ENCODE measurements at regions not wholly inside any gene's neighbourhood (a gene's known extent, or its start where the extent isn't known, plus 50 kb on each side); places are given as distances from the start of the nearest gene placed in this dataset.

- TF ChIP-seq ATF3 (IDR thresholded peaks at IDR 0.05) = no peak
- no peak for TF ChIP-seq RAD21 (IDR thresholded peaks at IDR 0.05; ENCODE audit: low read depth)
- no peak for TF ChIP-seq POLR2A (IDR thresholded peaks at IDR 0.05; ENCODE audit: borderline replicate concordance, extremely low read depth, insufficient read depth, insufficient read length)
- TF ChIP-seq CTCF (IDR thresholded peaks at IDR 0.05 in 2 of 3, conservative IDR thresholded peaks at IDR 0.05 in 1 of 3; ENCODE audit: borderline replicate concordance in 1 of 3, insufficient read depth in 1 of 3, low read depth in 2 of 3, low read length in 2 of 3) = no peak
These were observed 220.6 kb downstream of the FBXO8 start for GRCh38 chr4:174062831-174063230.
